ENCODE measurements at regions not wholly inside any gene's neighbourhood (a gene's known extent, or its start where the extent isn't known, plus 50 kb on each side); places are given as distances from the start of the nearest gene placed in this dataset.
"Not testable (repeated sequence)": the region's sequence is repeated elsewhere in the genome, so short reads cannot be mapped to it uniquely, and the experiment has no call there.

GRCh38 chr13:67951431-67951830 lies 721.3 kb upstream of the PCDH9 start:
- H3K9me3 ChIP-seq: no peaks in the 10 kb centered on the region
- H3K27me3 ChIP-seq (ENCODE audit: low read depth): no peaks in the 10 kb centered on the region
- DNase-seq (ENCODE audit: low spot score in 2 of 2): no peak
- no peaks in the 10 kb centered on the region for H3K36me3 ChIP-seq (replicated peaks)
- H3K4me3 ChIP-seq: no peak overlapping the region
- in situ Hi-C loops (cut with MboI; ENCODE audit: low sequenced_read_pairs): no loop called here
- no peaks in the 10 kb centered on the region for H3K4me1 ChIP-seq

DNA sequence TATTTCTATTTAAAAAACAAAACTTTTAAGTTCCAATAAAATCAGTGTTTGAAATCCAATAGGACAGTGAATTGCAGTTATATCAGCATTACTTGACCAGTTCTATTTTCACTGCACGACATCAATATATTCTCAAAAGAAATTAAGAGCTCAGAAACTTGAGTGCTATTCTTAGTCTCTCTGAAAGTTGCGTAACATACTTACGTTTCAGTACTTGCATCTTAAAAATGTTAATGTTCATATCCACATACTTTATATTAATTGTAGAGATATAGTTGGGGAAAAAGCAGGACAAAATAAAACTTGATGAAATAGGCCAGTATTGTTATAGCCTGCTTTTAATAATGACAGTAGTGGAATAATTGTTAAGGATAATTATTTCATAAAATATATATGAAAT lies 720.5 kb upstream of the PCDH9 start:
- Histone ChIP-seq H3K27me3 (ENCODE audit: low read depth) (no peaks in the 10 kb centered on the region), H3K4me1 (no peaks in the 10 kb centered on the region), H3K36me3 (replicated peaks) (no peaks in the 10 kb centered on the region), H3K9me3 (no peaks in the 10 kb centered on the region), H3K4me3 (no peak overlapping the region)
- in situ Hi-C loops (cut with MboI; ENCODE audit: low sequenced_read_pairs): no loop called here
- DNase-seq (ENCODE audit: low spot score in 2 of 2): no peak

DNA sequence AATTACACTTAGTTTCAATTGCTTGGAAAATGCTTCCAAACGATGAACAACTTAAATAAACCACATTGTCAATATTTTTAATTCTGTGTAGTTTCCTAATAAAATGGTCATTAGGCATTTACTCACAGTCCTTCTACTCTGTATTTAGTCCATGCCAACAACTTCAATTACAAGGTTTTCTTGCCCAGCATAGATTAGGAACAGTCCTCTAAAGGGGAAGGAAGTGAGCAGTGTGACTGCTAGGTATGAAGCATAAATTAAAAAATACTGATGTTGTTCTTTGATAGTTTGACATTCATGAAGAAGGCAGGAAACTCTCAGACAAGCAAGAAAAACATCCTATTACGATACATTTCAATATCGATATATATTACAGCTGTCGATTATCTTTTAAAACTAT lies 716.0 kb upstream of the PCDH9 start:
- Histone ChIP-seq H3K36me3 (replicated peaks) (no peaks in the 10 kb centered on the region), H3K4me1 (no peaks in the 10 kb centered on the region), H3K9me3 (no peaks in the 10 kb centered on the region), H3K4me3 (no peak overlapping the region), H3K27me3 (ENCODE audit: low read depth) (no peaks in the 10 kb centered on the region)
- in situ Hi-C loops (cut with MboI; ENCODE audit: low sequenced_read_pairs): no loop called here
- DNase-seq (ENCODE audit: low spot score in 2 of 2): no peak

DNA sequence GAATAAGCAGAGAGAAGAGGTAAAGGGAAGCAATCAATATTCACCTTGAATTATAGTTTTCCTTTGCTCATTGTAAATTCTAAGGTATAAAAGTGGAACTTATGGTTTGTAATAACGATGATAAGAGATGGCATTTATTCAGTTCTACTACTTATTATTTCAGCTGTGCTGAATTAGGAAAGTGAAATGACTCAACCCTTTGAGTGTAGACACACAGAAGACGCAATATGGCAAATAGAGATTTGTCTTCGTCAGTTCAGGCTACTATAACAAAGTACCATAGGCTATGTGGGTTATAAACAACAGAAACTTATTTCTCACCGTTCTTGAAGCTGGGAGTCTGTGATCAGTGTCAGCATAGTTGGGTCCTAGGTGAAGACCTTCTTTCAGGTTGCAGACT lies 713.0 kb upstream of the PCDH9 start:
- no peaks in the 10 kb centered on the region for H3K9me3 ChIP-seq
- H3K36me3 ChIP-seq (replicated peaks): no peaks in the 10 kb centered on the region
- no peak for DNase-seq (ENCODE audit: low spot score in 2 of 2)
- H3K4me3 ChIP-seq: no peak overlapping the region
- H3K4me1 ChIP-seq: no peaks in the 10 kb centered on the region
- in situ Hi-C loops (cut with MboI; ENCODE audit: low sequenced_read_pairs): no loop called here
- no peaks in the 10 kb centered on the region for H3K27me3 ChIP-seq (ENCODE audit: low read depth)

DNA sequence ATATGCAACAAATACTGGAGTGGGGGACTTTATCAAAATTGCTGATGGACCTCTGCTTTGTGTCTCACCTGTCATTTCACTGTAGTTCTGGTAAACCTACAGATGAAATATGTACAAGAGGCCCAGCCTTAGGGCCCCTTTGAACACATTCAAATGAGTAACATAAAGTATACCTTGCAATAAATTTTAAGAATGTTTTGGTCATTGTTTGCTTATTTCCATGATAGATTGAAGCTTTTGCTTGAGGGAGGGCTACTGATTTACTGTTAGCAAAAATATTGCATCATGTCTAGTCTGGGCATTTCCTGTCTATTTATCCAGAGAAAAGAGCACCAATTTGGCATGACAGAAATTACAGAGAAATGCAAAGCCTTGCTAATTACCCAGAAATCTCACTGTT lies 705.5 kb upstream of the PCDH9 start:
- Histone ChIP-seq H3K36me3 (replicated peaks) (no peaks in the 10 kb centered on the region), H3K27me3 (ENCODE audit: low read depth) (no peaks in the 10 kb centered on the region), H3K4me3 (no peak overlapping the region), H3K4me1 (no peaks in the 10 kb centered on the region), H3K9me3 (no peaks in the 10 kb centered on the region)
- DNase-seq (ENCODE audit: low spot score in 2 of 2): no peak
- in situ Hi-C loops (cut with MboI; ENCODE audit: low sequenced_read_pairs): no loop called here

DNA sequence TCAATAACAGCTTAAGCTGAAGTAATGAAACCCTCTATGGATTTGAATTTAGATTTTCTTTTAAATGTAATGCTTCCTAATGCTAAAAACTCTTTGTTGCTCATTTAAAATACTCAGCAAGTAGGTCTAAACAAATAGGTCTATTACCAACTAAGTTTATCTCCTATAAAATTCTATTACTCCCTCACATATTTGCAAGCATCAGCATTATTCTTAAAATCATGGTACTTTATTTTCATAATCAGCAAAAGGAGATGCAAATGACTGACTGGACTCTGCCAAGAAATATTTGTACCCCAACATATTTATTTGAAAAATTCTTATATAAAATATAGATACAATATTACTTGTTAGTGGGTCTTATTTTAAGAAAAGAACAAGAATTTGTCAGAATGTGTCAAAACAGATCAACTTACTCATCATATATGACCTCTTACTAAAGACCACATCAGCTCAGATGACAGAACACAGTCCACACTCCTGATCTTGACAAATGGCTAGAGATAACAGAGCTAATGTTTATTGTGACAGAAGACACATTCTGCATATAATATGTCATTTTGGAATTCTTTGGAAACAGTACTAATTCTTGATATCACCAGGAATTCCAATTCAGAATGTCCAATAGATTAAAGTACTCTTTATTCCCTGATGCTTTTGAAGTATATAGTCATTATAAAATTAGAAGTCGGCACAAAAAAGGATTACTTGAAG lies 704.6 kb upstream of the PCDH9 start:
- H3K36me3 ChIP-seq (replicated peaks): no peaks in the 10 kb centered on the region
- in situ Hi-C loops (cut with MboI; ENCODE audit: low sequenced_read_pairs): no loop called here
- H3K9me3 ChIP-seq: no peaks in the 10 kb centered on the region
- no peak for DNase-seq (ENCODE audit: low spot score in 2 of 2)
- H3K27me3 ChIP-seq (ENCODE audit: low read depth): no peaks in the 10 kb centered on the region
- H3K4me3 ChIP-seq: no peak overlapping the region
- H3K4me1 ChIP-seq: no peaks in the 10 kb centered on the region

DNA sequence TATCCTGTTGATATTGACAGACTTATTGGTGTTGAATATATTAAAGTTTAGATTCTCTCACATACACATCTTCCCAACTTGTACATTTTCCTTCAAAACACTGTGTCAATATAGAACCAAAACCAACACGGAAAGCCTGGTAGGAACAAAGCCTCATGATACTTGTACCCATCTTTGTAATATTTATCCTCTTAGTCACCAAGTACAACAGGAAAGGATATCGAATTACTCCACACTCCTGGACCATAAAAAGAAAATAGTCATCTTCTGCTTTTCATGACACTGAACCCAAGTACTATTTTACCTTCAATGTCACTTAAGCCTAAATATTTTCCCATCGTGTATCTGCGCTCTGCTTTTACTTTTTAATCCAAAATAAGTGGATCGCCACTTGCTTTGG lies 702.9 kb upstream of the PCDH9 start:
- Histone ChIP-seq H3K4me1 (no peaks in the 10 kb centered on the region), H3K4me3 (no peak overlapping the region), H3K27me3 (ENCODE audit: low read depth) (no peaks in the 10 kb centered on the region), H3K36me3 (replicated peaks) (no peaks in the 10 kb centered on the region), H3K9me3 (no peaks in the 10 kb centered on the region)
- DNase-seq (ENCODE audit: low spot score in 2 of 2): no peak
- in situ Hi-C loops (cut with MboI; ENCODE audit: low sequenced_read_pairs): no loop called here

DNA sequence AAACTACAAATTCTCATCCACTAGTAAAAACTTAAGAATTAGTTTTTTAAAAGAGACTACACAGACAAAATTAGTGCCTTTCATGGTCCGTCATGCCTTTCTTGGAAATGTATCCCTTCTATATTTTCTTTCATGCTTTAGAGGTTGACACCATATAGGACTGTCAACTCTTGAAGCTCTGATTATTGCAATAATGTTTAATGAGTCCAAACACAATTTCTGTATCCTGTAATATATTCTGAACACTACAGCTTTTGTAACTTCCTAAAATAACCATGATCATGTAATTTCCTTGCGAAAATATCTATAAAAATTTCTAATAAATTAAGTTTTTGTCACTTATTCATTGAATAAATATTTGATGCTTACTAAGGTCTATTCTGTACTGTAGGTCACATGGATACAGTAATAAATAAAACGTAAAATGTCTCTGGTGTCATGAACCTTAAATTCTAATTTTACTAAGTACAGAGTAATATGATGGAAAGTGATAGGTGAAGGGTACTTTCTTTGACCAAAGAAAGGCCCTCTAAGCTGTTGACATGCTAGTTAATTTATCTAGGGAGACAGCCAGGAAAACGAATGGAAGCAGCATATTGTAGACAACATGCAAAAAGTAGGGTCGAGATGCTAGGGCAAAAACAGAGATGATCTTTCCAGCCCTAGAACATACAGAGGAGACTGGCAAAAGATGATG lies 687.3 kb upstream of the PCDH9 start:
- Histone ChIP-seq H3K9me3 (no peaks in the 10 kb centered on the region), H3K36me3 (replicated peaks) (no peaks in the 10 kb centered on the region), H3K27me3 (ENCODE audit: low read depth) (no peaks in the 10 kb centered on the region), H3K4me3 (no peak overlapping the region), H3K4me1 (no peaks in the 10 kb centered on the region)
- in situ Hi-C loops (cut with MboI; ENCODE audit: low sequenced_read_pairs): no loop called here
- no peak for DNase-seq (ENCODE audit: low spot score in 2 of 2)

GRCh38 chr13:67916650-67917049 lies 686.5 kb upstream of the PCDH9 start:
- Histone ChIP-seq H3K4me3 (no peak overlapping the region), H3K36me3 (replicated peaks) (no peaks in the 10 kb centered on the region), H3K4me1 (no peaks in the 10 kb centered on the region), H3K9me3 (no peaks in the 10 kb centered on the region), H3K27me3 (ENCODE audit: low read depth) (no peaks in the 10 kb centered on the region)
- DNase-seq (ENCODE audit: low spot score in 2 of 2): no peak
- in situ Hi-C loops (cut with MboI; ENCODE audit: low sequenced_read_pairs): no loop called here

GRCh38 chr13:67914535-67914934 lies 684.4 kb upstream of the PCDH9 start:
- DNase-seq (ENCODE audit: low spot score in 2 of 2): no peak
- Histone ChIP-seq H3K27me3 (ENCODE audit: low read depth) (no peaks in the 10 kb centered on the region), H3K36me3 (replicated peaks) (no peaks in the 10 kb centered on the region), H3K4me3 (no peak overlapping the region), H3K4me1 (no peaks in the 10 kb centered on the region), H3K9me3 (no peaks in the 10 kb centered on the region)
- in situ Hi-C loops (cut with MboI; ENCODE audit: low sequenced_read_pairs): no loop called here

DNA sequence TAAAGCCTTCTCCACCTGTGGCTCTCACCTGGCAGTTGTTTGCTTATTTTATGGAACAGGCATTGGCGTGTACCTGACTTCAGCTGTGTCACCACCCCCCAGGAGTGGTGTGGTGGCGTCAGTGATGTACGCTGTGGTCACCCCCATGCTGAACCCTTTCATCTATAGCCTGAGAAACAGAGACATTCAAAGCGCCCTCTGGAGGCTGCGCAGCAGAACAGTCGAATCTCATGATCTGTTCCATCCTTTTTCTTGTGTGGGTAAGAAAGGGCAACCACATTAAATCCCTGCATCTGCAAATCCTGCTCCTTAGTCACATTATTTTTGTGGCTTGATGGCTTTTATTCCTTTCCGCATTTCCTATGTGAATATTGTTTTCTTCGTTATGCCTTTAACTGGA lies 672.8 kb upstream of the PCDH9 start:
- H3K27me3 ChIP-seq (ENCODE audit: low read depth); in situ Hi-C loops (cut with MboI; ENCODE audit: low sequenced_read_pairs); H3K9me3 ChIP-seq; H3K36me3 ChIP-seq (replicated peaks); H3K4me1 ChIP-seq; H3K4me3 ChIP-seq; DNase-seq (ENCODE audit: low spot score in 2 of 2): not testable (repeated sequence)

DNA sequence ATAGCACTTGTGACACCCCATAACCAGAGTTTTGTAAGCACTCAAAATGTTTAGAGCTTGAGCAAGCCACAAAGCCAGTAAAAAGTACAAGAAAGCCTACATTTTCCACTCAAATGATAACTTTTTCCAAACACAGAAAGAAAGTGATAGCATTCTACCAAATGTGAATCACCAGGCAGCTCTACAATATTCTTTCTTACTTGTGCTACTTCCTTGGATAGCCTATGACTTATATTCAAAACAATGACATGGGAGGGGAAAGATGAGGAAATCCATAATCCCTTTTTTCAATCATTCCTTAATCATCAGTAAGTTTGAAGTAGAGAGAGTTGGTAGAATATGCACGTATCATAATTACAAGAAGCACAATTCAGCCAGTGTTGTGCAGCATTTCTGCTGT lies 650.8 kb upstream of the PCDH9 start:
- H3K27me3 ChIP-seq (ENCODE audit: low read depth): no peaks in the 10 kb centered on the region
- no peak for DNase-seq (ENCODE audit: low spot score in 2 of 2)
- no peaks in the 10 kb centered on the region for H3K4me1 ChIP-seq
- in situ Hi-C loops (cut with MboI; ENCODE audit: low sequenced_read_pairs): no loop called here
- no peaks in the 10 kb centered on the region for H3K36me3 ChIP-seq (replicated peaks)
- H3K9me3 ChIP-seq: no peaks in the 10 kb centered on the region
- no peak overlapping the region for H3K4me3 ChIP-seq

- in situ Hi-C loops (cut with MboI; ENCODE audit: low sequenced_read_pairs): no loop called here
- no peaks in the 10 kb centered on the region for H3K9me3 ChIP-seq
- H3K4me3 ChIP-seq: no peak overlapping the region
- H3K36me3 ChIP-seq (replicated peaks): no peaks in the 10 kb centered on the region
- no peak for DNase-seq (ENCODE audit: low spot score in 2 of 2)
- H3K4me1 ChIP-seq: no peaks in the 10 kb centered on the region
- no peaks in the 10 kb centered on the region for H3K27me3 ChIP-seq (ENCODE audit: low read depth)
Measured at GRCh38 chr13:67878376-67878775, 648.2 kb upstream of the PCDH9 start.

DNA sequence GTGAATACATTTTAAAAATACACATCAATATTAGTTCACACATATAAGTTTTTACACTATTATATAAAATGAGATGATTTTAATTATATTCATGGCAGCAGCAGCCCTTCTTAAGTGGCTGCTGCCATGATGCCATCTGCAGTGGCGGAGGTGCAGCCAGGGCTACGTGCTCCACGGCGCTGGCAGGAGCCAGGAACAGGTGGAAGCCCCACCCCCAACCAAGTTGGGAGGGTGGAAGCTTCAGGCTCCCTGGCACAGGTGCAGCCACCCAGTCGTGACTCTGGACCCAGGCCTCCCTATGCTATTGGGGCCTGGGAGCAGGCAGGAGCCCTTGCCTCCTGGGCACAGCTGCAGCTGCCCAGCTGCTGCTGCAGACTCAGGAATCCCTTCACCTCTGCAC lies 646.9 kb upstream of the PCDH9 start:
- in situ Hi-C loops (cut with MboI; ENCODE audit: low sequenced_read_pairs): no loop called here
- H3K4me3 ChIP-seq: no peak overlapping the region
- no peaks in the 10 kb centered on the region for H3K27me3 ChIP-seq (ENCODE audit: low read depth)
- no peaks in the 10 kb centered on the region for H3K36me3 ChIP-seq (replicated peaks)
- H3K4me1 ChIP-seq: no peaks in the 10 kb centered on the region
- H3K9me3 ChIP-seq: no peaks in the 10 kb centered on the region
- DNase-seq (ENCODE audit: low spot score in 2 of 2): no peak

DNA sequence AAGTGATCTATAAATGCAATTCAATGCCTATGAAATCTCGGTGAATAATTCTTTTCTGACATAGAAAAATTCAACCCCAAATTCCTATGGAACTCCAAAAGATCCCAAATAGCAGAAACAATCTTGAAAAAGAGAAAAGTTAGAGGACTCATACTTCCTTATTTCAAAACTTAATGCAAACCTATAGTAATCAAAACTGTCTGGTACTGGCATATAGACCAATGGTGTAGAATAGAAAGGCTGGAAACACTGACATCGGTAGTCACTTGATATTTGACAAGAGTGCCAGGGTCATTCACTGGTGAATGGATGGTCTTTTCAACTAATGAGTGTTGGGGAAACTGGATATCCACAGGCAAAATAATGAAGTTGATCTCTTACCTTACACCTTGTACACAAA lies 637.1 kb upstream of the PCDH9 start:
- Histone ChIP-seq H3K4me3 (no peak overlapping the region), H3K4me1 (no peaks in the 10 kb centered on the region), H3K9me3 (no peaks in the 10 kb centered on the region), H3K36me3 (replicated peaks) (no peaks in the 10 kb centered on the region), H3K27me3 (ENCODE audit: low read depth) (no peaks in the 10 kb centered on the region)
- in situ Hi-C loops (cut with MboI; ENCODE audit: low sequenced_read_pairs): no loop called here
- DNase-seq (ENCODE audit: low spot score in 2 of 2): no peak

Data from HAP-1 (cell line).